ENCODE measurements at regions not wholly inside any gene's neighbourhood (a gene's known extent, or its start where the extent isn't known, plus 50 kb on each side); places are given as distances from the start of the nearest gene placed in this dataset.

- peaks cover 0 to 6% (median 0%) of the 10 kb centered on the region in 3 donors for H3K4me1 ChIP-seq (ENCODE audit: control insufficient read depth in 3 of 3, insufficient read depth in 2 of 3, low read depth in 1 of 3, low read length in 2 of 3)
- H3K27me3 ChIP-seq (ENCODE audit: control insufficient read depth in 3 of 3, insufficient read depth in 3 of 3, low read length in 3 of 3) = no peaks in the 10 kb centered on the region
- no peak overlapping the region for H3K27ac ChIP-seq (ENCODE audit: low read depth in 1 of 3, low read length in 2 of 3)
- no peak overlapping the region for H3K4me3 ChIP-seq (ENCODE audit: low read depth in 1 of 3, low read length in 3 of 3)
- no peaks in the 10 kb centered on the region for H3K36me3 ChIP-seq (ENCODE audit: control insufficient read depth in 3 of 3, insufficient read depth in 2 of 3, low read depth in 1 of 3, low read length in 3 of 3)
- H3K9me3 ChIP-seq (ENCODE audit: control insufficient read depth in 2 of 2, insufficient read depth in 1 of 2, low read depth in 1 of 2, low read length in 1 of 2) = no peaks in the 10 kb centered on the region
- FAIRE-seq (no peak), DNase-seq (no peak)
- WGBS, 3 donors = 81 to 88% (median 86%) methylated on average over 4 of the region's 4 CpGs
Observed at GRCh38 chr12:77571127-77571526, 259.6 kb upstream of the NAV3 start.

- no peak for DNase-seq
- Histone ChIP-seq H3K27ac (ENCODE audit: low read depth in 1 of 3, low read length in 2 of 3) (no peak overlapping the region), H3K9me3 (ENCODE audit: control insufficient read depth in 2 of 2, insufficient read depth in 1 of 2, low read depth in 1 of 2, low read length in 1 of 2) (no peaks in the 10 kb centered on the region), H3K4me1 (ENCODE audit: control insufficient read depth in 3 of 3, insufficient read depth in 2 of 3, low read depth in 1 of 3, low read length in 2 of 3) (no peaks in the 10 kb centered on the region), H3K27me3 (ENCODE audit: control insufficient read depth in 3 of 3, insufficient read depth in 3 of 3, low read length in 3 of 3) (no peaks in the 10 kb centered on the region), H3K4me3 (ENCODE audit: low read depth in 1 of 3, low read length in 3 of 3) (no peak overlapping the region), H3K36me3 (ENCODE audit: control insufficient read depth in 3 of 3, insufficient read depth in 2 of 3, low read depth in 1 of 3, low read length in 3 of 3) (no peaks in the 10 kb centered on the region)
- 47 to 79% (median 64%) methylated on average over 3 of the region's 3 CpGs for WGBS, 3 donors
- FAIRE-seq = no peak
Observed at GRCh38 chr12:77569876-77570275, 260.8 kb upstream of the NAV3 start.

GRCh38 chr12:77560714-77561113, 270.0 kb upstream of the NAV3 start:
- FAIRE-seq = no peak
- no peaks in the 10 kb centered on the region for H3K27me3 ChIP-seq (ENCODE audit: control insufficient read depth in 3 of 3, insufficient read depth in 3 of 3, low read length in 3 of 3)
- no peak for DNase-seq
- H3K4me3 ChIP-seq (ENCODE audit: low read depth in 1 of 3, low read length in 3 of 3) = no peak overlapping the region
- 61 to 83% (median 78%) methylated on average over 6 of the region's 6 CpGs for WGBS, 3 donors
- H3K36me3 ChIP-seq (ENCODE audit: control insufficient read depth in 3 of 3, insufficient read depth in 2 of 3, low read depth in 1 of 3, low read length in 3 of 3) = peaks cover 0 to 3% (median 0%) of the 10 kb centered on the region in 3 donors
- H3K9me3 ChIP-seq (ENCODE audit: control insufficient read depth in 2 of 2, insufficient read depth in 1 of 2, low read depth in 1 of 2, low read length in 1 of 2) = peaks cover 0 to 14% of the 10 kb centered on the region in 2 donors
- no peak overlapping the region for H3K27ac ChIP-seq (ENCODE audit: low read depth in 1 of 3, low read length in 2 of 3)
- no peaks in the 10 kb centered on the region for H3K4me1 ChIP-seq (ENCODE audit: control insufficient read depth in 3 of 3, insufficient read depth in 2 of 3, low read depth in 1 of 3, low read length in 2 of 3)

GRCh38 chr12:77559400-77560074, 271.2 kb upstream of the NAV3 start:
- no peak for FAIRE-seq
- Histone ChIP-seq H3K27ac (ENCODE audit: low read depth in 1 of 3, low read length in 2 of 3) (no peak overlapping the region), H3K9me3 (ENCODE audit: control insufficient read depth in 2 of 2, insufficient read depth in 1 of 2, low read depth in 1 of 2, low read length in 1 of 2) (peaks cover 0 to 14% of the 10 kb centered on the region in 2 donors), H3K4me1 (ENCODE audit: control insufficient read depth in 3 of 3, insufficient read depth in 2 of 3, low read depth in 1 of 3, low read length in 2 of 3) (no peaks in the 10 kb centered on the region), H3K36me3 (ENCODE audit: control insufficient read depth in 3 of 3, insufficient read depth in 2 of 3, low read depth in 1 of 3, low read length in 3 of 3) (peaks cover 0 to 3% (median 0%) of the 10 kb centered on the region in 3 donors), H3K4me3 (ENCODE audit: low read depth in 1 of 3, low read length in 3 of 3) (no peak overlapping the region), H3K27me3 (ENCODE audit: control insufficient read depth in 3 of 3, insufficient read depth in 3 of 3, low read length in 3 of 3) (no peaks in the 10 kb centered on the region)
- no peak for DNase-seq
- WGBS, 3 donors = 82 to 87% (median 84%) methylated on average over 12 of the region's 12 CpGs

GRCh38 chr12:77555074-77555473, 275.6 kb upstream of the NAV3 start:
- peaks cover 0 to 3% (median 0%) of the 10 kb centered on the region in 3 donors for H3K36me3 ChIP-seq (ENCODE audit: control insufficient read depth in 3 of 3, insufficient read depth in 2 of 3, low read depth in 1 of 3, low read length in 3 of 3)
- no peaks in the 10 kb centered on the region for H3K4me1 ChIP-seq (ENCODE audit: control insufficient read depth in 3 of 3, insufficient read depth in 2 of 3, low read depth in 1 of 3, low read length in 2 of 3)
- FAIRE-seq (no peak), DNase-seq (no peak)
- H3K9me3 ChIP-seq (ENCODE audit: control insufficient read depth in 2 of 2, insufficient read depth in 1 of 2, low read depth in 1 of 2, low read length in 1 of 2) = peaks cover 0 to 8% of the 10 kb centered on the region in 2 donors
- WGBS, 3 donors = 33 to 71% (median 56%) methylated on average over 4 of the region's 4 CpGs
- no peaks in the 10 kb centered on the region for H3K27me3 ChIP-seq (ENCODE audit: control insufficient read depth in 3 of 3, insufficient read depth in 3 of 3, low read length in 3 of 3)
- H3K27ac ChIP-seq (ENCODE audit: low read depth in 1 of 3, low read length in 2 of 3) = no peak overlapping the region
- no peak overlapping the region for H3K4me3 ChIP-seq (ENCODE audit: low read depth in 1 of 3, low read length in 3 of 3)

- DNase-seq (no peak), FAIRE-seq (no peak)
- Histone ChIP-seq H3K9me3 (ENCODE audit: control insufficient read depth in 2 of 2, insufficient read depth in 1 of 2, low read depth in 1 of 2, low read length in 1 of 2) (no peaks in the 10 kb centered on the region), H3K4me3 (ENCODE audit: low read depth in 1 of 3, low read length in 3 of 3) (no peak overlapping the region), H3K36me3 (ENCODE audit: control insufficient read depth in 3 of 3, insufficient read depth in 2 of 3, low read depth in 1 of 3, low read length in 3 of 3) (no peaks in the 10 kb centered on the region), H3K27ac (ENCODE audit: low read depth in 1 of 3, low read length in 2 of 3) (no peak overlapping the region), H3K4me1 (ENCODE audit: control insufficient read depth in 3 of 3, insufficient read depth in 2 of 3, low read depth in 1 of 3, low read length in 2 of 3) (no peaks in the 10 kb centered on the region), H3K27me3 (ENCODE audit: control insufficient read depth in 3 of 3, insufficient read depth in 3 of 3, low read length in 3 of 3) (no peaks in the 10 kb centered on the region)
- WGBS, 3 donors = 62 to 90% (median 88%) methylated on average over 1 of the region's 1 CpG
Observed at GRCh38 chr12:77553976-77554619, 276.6 kb upstream of the NAV3 start.

- H3K4me1 ChIP-seq (ENCODE audit: control insufficient read depth in 3 of 3, insufficient read depth in 2 of 3, low read depth in 1 of 3, low read length in 2 of 3) = no peaks in the 10 kb centered on the region
- no peaks in the 10 kb centered on the region for H3K27me3 ChIP-seq (ENCODE audit: control insufficient read depth in 3 of 3, insufficient read depth in 3 of 3, low read length in 3 of 3)
- WGBS, 3 donors = 75 to 78% (median 77%) methylated on average over 3 of the region's 3 CpGs
- no peak for FAIRE-seq
- no peak overlapping the region for H3K27ac ChIP-seq (ENCODE audit: low read depth in 1 of 3, low read length in 2 of 3)
- H3K9me3 ChIP-seq (ENCODE audit: control insufficient read depth in 2 of 2, insufficient read depth in 1 of 2, low read depth in 1 of 2, low read length in 1 of 2) = peaks cover 0 to 3% of the 10 kb centered on the region in 2 donors
- no peaks in the 10 kb centered on the region for H3K36me3 ChIP-seq (ENCODE audit: control insufficient read depth in 3 of 3, insufficient read depth in 2 of 3, low read depth in 1 of 3, low read length in 3 of 3)
- no peak overlapping the region for H3K4me3 ChIP-seq (ENCODE audit: low read depth in 1 of 3, low read length in 3 of 3)
- DNase-seq = peak; percentile 3 to 5
Observed at GRCh38 chr12:77549383-77550128, 281.1 kb upstream of the NAV3 start.

GRCh38 chr12:77548797-77549196, 281.9 kb upstream of the NAV3 start:
- Histone ChIP-seq H3K27me3 (ENCODE audit: control insufficient read depth in 3 of 3, insufficient read depth in 3 of 3, low read length in 3 of 3) (no peaks in the 10 kb centered on the region), H3K4me3 (ENCODE audit: low read depth in 1 of 3, low read length in 3 of 3) (no peak overlapping the region), H3K27ac (ENCODE audit: low read depth in 1 of 3, low read length in 2 of 3) (no peak overlapping the region), H3K36me3 (ENCODE audit: control insufficient read depth in 3 of 3, insufficient read depth in 2 of 3, low read depth in 1 of 3, low read length in 3 of 3) (no peaks in the 10 kb centered on the region), H3K9me3 (ENCODE audit: control insufficient read depth in 2 of 2, insufficient read depth in 1 of 2, low read depth in 1 of 2, low read length in 1 of 2) (peaks cover 0 to 3% of the 10 kb centered on the region in 2 donors), H3K4me1 (ENCODE audit: control insufficient read depth in 3 of 3, insufficient read depth in 2 of 3, low read depth in 1 of 3, low read length in 2 of 3) (no peaks in the 10 kb centered on the region)
- DNase-seq (no peak), FAIRE-seq (no peak)
- WGBS, 3 donors = 66 to 94% (median 89%) methylated on average over 1 of the region's 1 CpG
